GM23338 (cell line): ENCODE measurements at regions not wholly inside any gene's neighbourhood (a gene's known extent, or its start where the extent isn't known, plus 50 kb on each side); places are given as distances from the start of the nearest gene placed in this dataset.

Experiments
- CREB1 ChIP-seq: fragments of 250-450 bp; sonication (Bioruptor Pico); IDR thresholded peaks from 2 replicates; pipeline ENCODE4 v1.5.0; 2020; ENCODE audit warnings: low read depth, mild to moderate bottlenecking, moderate library complexity
- CTCF ChIP-seq, 2 experiments: fragments of 200-600 bp in 1 of 2; sonication (generic) in 1 of 2; conservative IDR thresholded peaks; 2 replicates each; pipeline versions ENCODE4 v1.5.1 to v1.6.1; 2016 to 2017; ENCODE audit warnings: antibody characterized with exemption in 2 of 2, low read depth in 2 of 2, mild to moderate bottlenecking in 2 of 2, moderate library complexity in 1 of 2
- EZH2 ChIP-seq: fragments of 200-600 bp; sonication (generic); IDR thresholded peaks from one replicate; pipeline ENCODE4 v1.8.0; 2017; ENCODE audit warnings: antibody characterized with exemption, mild to moderate bottlenecking, low read depth; ENCODE audit not compliant: unreplicated experiment
- EZH2phosphoT487 ChIP-seq: fragments of 200-600 bp; sonication (generic); IDR thresholded peaks from one replicate; pipeline ENCODE4 v1.8.1; 2018; ENCODE audit warnings: antibody characterized with exemption; ENCODE audit not compliant: unreplicated experiment
- JUNB ChIP-seq: IDR thresholded peaks from one replicate; pipeline ENCODE4 v1.6.1; 2016; ENCODE audit warnings: antibody characterized with exemption; ENCODE audit not compliant: unreplicated experiment
- NANOG ChIP-seq: IDR thresholded peaks from 2 replicates; pipeline ENCODE4 v1.6.1; 2016; ENCODE audit warnings: antibody characterized with exemption, borderline replicate concordance
- POLR2AphosphoS5 ChIP-seq: IDR thresholded peaks from 2 replicates; pipeline ENCODE4 v1.6.1; 2016; ENCODE audit warnings: antibody characterized with exemption, low read depth
- STAT1 ChIP-seq: IDR thresholded peaks from one replicate; pipeline ENCODE4 v1.6.1; 2016; ENCODE audit warnings: antibody characterized with exemption; ENCODE audit not compliant: unreplicated experiment
- ZNF114 ChIP-seq: fragments of 250-450 bp; sonication (Bioruptor Pico); IDR thresholded peaks from 2 replicates; pipeline ENCODE4 v1.5.0; 2020; ENCODE audit warnings: mild to moderate bottlenecking, moderate library complexity
- ZNF331 ChIP-seq: fragments of 250-450 bp; sonication (Bioruptor Pico); IDR thresholded peaks from 2 replicates; pipeline ENCODE4 v1.5.0; 2020; ENCODE audit warnings: low read depth, mild to moderate bottlenecking, moderate library complexity
- TF ChIP-seq, protein P1 (sequence below): IDR thresholded peaks from one replicate; pipeline ENCODE4 v1.6.1; 2018; ENCODE audit warnings: antibody characterized with exemption; ENCODE audit not compliant: unreplicated experiment

DNA sequence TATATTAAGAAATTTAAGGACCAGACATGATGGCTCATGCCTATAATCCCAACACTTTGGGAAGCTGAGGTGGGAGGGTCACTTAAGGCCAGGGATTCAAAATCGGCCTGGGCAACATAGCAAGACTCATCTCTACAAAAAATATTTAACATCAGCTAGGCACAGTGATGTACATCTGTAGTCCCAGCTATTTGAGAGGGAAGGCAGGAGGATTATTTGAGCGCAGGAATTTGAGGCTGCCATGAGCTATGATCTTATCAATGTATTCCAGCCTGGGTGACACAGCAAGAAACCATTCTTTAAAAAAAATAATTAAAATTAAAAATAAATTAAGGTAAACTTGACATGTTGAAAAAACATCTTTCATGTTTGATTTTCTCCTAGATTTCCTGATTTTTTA is 564.2 kb downstream of the MBD2 start:
- TF ChIP-seq CTCF (conservative IDR thresholded peaks at IDR 0.05; ENCODE audit: low read depth in 2 of 2): no peak
- TF ChIP-seq, protein P1, sequence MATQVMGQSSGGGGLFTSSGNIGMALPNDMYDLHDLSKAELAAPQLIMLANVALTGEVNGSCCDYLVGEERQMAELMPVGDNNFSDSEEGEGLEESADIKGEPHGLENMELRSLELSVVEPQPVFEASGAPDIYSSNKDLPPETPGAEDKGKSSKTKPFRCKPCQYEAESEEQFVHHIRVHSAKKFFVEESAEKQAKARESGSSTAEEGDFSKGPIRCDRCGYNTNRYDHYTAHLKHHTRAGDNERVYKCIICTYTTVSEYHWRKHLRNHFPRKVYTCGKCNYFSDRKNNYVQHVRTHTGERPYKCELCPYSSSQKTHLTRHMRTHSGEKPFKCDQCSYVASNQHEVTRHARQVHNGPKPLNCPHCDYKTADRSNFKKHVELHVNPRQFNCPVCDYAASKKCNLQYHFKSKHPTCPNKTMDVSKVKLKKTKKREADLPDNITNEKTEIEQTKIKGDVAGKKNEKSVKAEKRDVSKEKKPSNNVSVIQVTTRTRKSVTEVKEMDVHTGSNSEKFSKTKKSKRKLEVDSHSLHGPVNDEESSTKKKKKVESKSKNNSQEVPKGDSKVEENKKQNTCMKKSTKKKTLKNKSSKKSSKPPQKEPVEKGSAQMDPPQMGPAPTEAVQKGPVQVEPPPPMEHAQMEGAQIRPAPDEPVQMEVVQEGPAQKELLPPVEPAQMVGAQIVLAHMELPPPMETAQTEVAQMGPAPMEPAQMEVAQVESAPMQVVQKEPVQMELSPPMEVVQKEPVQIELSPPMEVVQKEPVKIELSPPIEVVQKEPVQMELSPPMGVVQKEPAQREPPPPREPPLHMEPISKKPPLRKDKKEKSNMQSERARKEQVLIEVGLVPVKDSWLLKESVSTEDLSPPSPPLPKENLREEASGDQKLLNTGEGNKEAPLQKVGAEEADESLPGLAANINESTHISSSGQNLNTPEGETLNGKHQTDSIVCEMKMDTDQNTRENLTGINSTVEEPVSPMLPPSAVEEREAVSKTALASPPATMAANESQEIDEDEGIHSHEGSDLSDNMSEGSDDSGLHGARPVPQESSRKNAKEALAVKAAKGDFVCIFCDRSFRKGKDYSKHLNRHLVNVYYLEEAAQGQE: no peak
- no peak for TF ChIP-seq EZH2phosphoT487
- TF ChIP-seq EZH2: no peak
- no peak for TF ChIP-seq ZNF331 (CRISPR knock-in tag)
- TF ChIP-seq POLR2AphosphoS5: no peak
- no peak for TF ChIP-seq JUNB
- TF ChIP-seq NANOG: no peak
- no peak for TF ChIP-seq ZNF114 (CRISPR knock-in tag)
- no peak for TF ChIP-seq CREB1 (CRISPR knock-in tag)
- no peak for TF ChIP-seq STAT1
